ENCODE measurements at regions not wholly inside any gene's neighbourhood (a gene's known extent, or its start where the extent isn't known, plus 50 kb on each side); places are given as distances from the start of the nearest gene placed in this dataset.
"Not testable (repeated sequence)": the region's sequence is repeated elsewhere in the genome, so short reads cannot be mapped to it uniquely, and the experiment has no call there.

GRCh38 chr5:87780831-87781760 lies 368.4 kb upstream of the CCNH start:
- no peak overlapping the region for H3K27ac ChIP-seq (ENCODE audit: low read length)
- peak; percentile 66 to 71 for DNase-seq
- H3K4me3 ChIP-seq (ENCODE audit: low read length) = no peak overlapping the region
- H3K4me1 ChIP-seq (ENCODE audit: control insufficient read depth, insufficient read depth, low read length) = no peaks in the 10 kb centered on the region
- WGBS (ENCODE audit: insufficient coverage, low lambda C conversion rate) = 25% methylated on average over 2 of the region's 13 CpGs
- H3K27me3 ChIP-seq (ENCODE audit: control insufficient read depth, insufficient read depth, low read length) = peaks cover 17% of the 10 kb centered on the region
- no peaks in the 10 kb centered on the region for H3K36me3 ChIP-seq (ENCODE audit: control insufficient read depth, insufficient read depth, low read length)
- no peaks in the 10 kb centered on the region for H3K9me3 ChIP-seq (ENCODE audit: control insufficient read depth, low read depth, low read length)

- no peaks in the 10 kb centered on the region for H3K9me3 ChIP-seq (ENCODE audit: control insufficient read depth, low read depth, low read length)
- no CpG with 5 or more reads among the region's 1 CpG for WGBS (ENCODE audit: insufficient coverage, low lambda C conversion rate)
Observed at GRCh38 chr5:87778876-87779275, 366.1 kb upstream of the CCNH start.

GRCh38 chr5:87777877-87778276 lies 365.1 kb upstream of the CCNH start:
- H3K4me1 ChIP-seq (ENCODE audit: control insufficient read depth, insufficient read depth, low read length) = no peaks in the 10 kb centered on the region
- no peak for DNase-seq
- H3K36me3 ChIP-seq (ENCODE audit: control insufficient read depth, insufficient read depth, low read length) = no peaks in the 10 kb centered on the region
- H3K27me3 ChIP-seq (ENCODE audit: control insufficient read depth, insufficient read depth, low read length) = peaks cover 7% of the 10 kb centered on the region
- no peaks in the 10 kb centered on the region for H3K9me3 ChIP-seq (ENCODE audit: control insufficient read depth, low read depth, low read length)
- 86% methylated on average over 1 of the region's 1 CpG for WGBS (ENCODE audit: insufficient coverage, low lambda C conversion rate)
- H3K27ac ChIP-seq (ENCODE audit: low read length) = no peak overlapping the region
- H3K4me3 ChIP-seq (ENCODE audit: low read length) = no peak overlapping the region

More at GRCh38 chr5:87778876-87779275, 366.1 kb upstream of the CCNH start:
- Histone ChIP-seq H3K27ac (ENCODE audit: low read length) (no peak overlapping the region), H3K4me1 (ENCODE audit: control insufficient read depth, insufficient read depth, low read length) (no peaks in the 10 kb centered on the region), H3K36me3 (ENCODE audit: control insufficient read depth, insufficient read depth, low read length) (no peaks in the 10 kb centered on the region), H3K4me3 (ENCODE audit: low read length) (no peak overlapping the region), H3K27me3 (ENCODE audit: control insufficient read depth, insufficient read depth, low read length) (peaks cover 11% of the 10 kb centered on the region)
- no peak for DNase-seq

- Histone ChIP-seq H3K4me1 (ENCODE audit: control insufficient read depth, insufficient read depth, low read length) (no peaks in the 10 kb centered on the region), H3K27me3 (ENCODE audit: control insufficient read depth, insufficient read depth, low read length) (peaks cover 4% of the 10 kb centered on the region), H3K4me3 (ENCODE audit: low read length) (no peak overlapping the region), H3K36me3 (ENCODE audit: control insufficient read depth, insufficient read depth, low read length) (no peaks in the 10 kb centered on the region), H3K27ac (ENCODE audit: low read length) (no peak overlapping the region), H3K9me3 (ENCODE audit: control insufficient read depth, low read depth, low read length) (no peaks in the 10 kb centered on the region)
- no peak for DNase-seq
- 93% methylated on average over 3 of the region's 3 CpGs for WGBS (ENCODE audit: insufficient coverage, low lambda C conversion rate)
Observed at GRCh38 chr5:87776785-87777184, 364.1 kb upstream of the CCNH start.

- H3K27ac ChIP-seq (ENCODE audit: low read length) = not testable (repeated sequence)
- no CpG with 5 or more reads among the region's 7 CpGs for WGBS (ENCODE audit: insufficient coverage, low lambda C conversion rate)
Observed at GRCh38 chr5:87776302-87776701, 363.6 kb upstream of the CCNH start.

GRCh38 chr5:87775228-87775627 lies 362.5 kb upstream of the CCNH start:
- no peak for DNase-seq
- H3K4me1 ChIP-seq (ENCODE audit: control insufficient read depth, insufficient read depth, low read length) = no peaks in the 10 kb centered on the region
- no peak overlapping the region for H3K4me3 ChIP-seq (ENCODE audit: low read length)
- no peaks in the 10 kb centered on the region for H3K9me3 ChIP-seq (ENCODE audit: control insufficient read depth, low read depth, low read length)
- H3K36me3 ChIP-seq (ENCODE audit: control insufficient read depth, insufficient read depth, low read length) = no peaks in the 10 kb centered on the region
- 100% methylated on average over 1 of the region's 2 CpGs for WGBS (ENCODE audit: insufficient coverage, low lambda C conversion rate)
- H3K27me3 ChIP-seq (ENCODE audit: control insufficient read depth, insufficient read depth, low read length) = peaks cover 8% of the 10 kb centered on the region
- no peak overlapping the region for H3K27ac ChIP-seq (ENCODE audit: low read length)

More at GRCh38 chr5:87776302-87776701, 363.6 kb upstream of the CCNH start:
- not testable (repeated sequence) for H3K4me1 ChIP-seq (ENCODE audit: control insufficient read depth, insufficient read depth, low read length); DNase-seq; H3K27me3 ChIP-seq (ENCODE audit: control insufficient read depth, insufficient read depth, low read length); H3K36me3 ChIP-seq (ENCODE audit: control insufficient read depth, insufficient read depth, low read length); H3K4me3 ChIP-seq (ENCODE audit: low read length); H3K9me3 ChIP-seq (ENCODE audit: control insufficient read depth, low read depth, low read length)

- DNase-seq = no peak
- no CpG with 5 or more reads among the region's 1 CpG for WGBS (ENCODE audit: insufficient coverage, low lambda C conversion rate)
- Histone ChIP-seq H3K36me3 (ENCODE audit: control insufficient read depth, insufficient read depth, low read length) (no peaks in the 10 kb centered on the region), H3K4me1 (ENCODE audit: control insufficient read depth, insufficient read depth, low read length) (no peaks in the 10 kb centered on the region), H3K27me3 (ENCODE audit: control insufficient read depth, insufficient read depth, low read length) (peaks cover 11% of the 10 kb centered on the region), H3K9me3 (ENCODE audit: control insufficient read depth, low read depth, low read length) (no peaks in the 10 kb centered on the region), H3K4me3 (ENCODE audit: low read length) (no peak overlapping the region), H3K27ac (ENCODE audit: low read length) (no peak overlapping the region)
Observed at GRCh38 chr5:87774804-87775203, 362.1 kb upstream of the CCNH start.

GRCh38 chr5:87770601-87771121 lies 357.9 kb upstream of the CCNH start:
- no peaks in the 10 kb centered on the region for H3K4me1 ChIP-seq (ENCODE audit: control insufficient read depth, insufficient read depth, low read length)
- no peak for DNase-seq
- no peaks in the 10 kb centered on the region for H3K36me3 ChIP-seq (ENCODE audit: control insufficient read depth, insufficient read depth, low read length)
- no peak overlapping the region for H3K4me3 ChIP-seq (ENCODE audit: low read length)
- H3K27ac ChIP-seq (ENCODE audit: low read length) = no peak overlapping the region
- peaks cover 11% of the 10 kb centered on the region for H3K27me3 ChIP-seq (ENCODE audit: control insufficient read depth, insufficient read depth, low read length)
- no peaks in the 10 kb centered on the region for H3K9me3 ChIP-seq (ENCODE audit: control insufficient read depth, low read depth, low read length)
- WGBS (ENCODE audit: insufficient coverage, low lambda C conversion rate) = no CpG with 5 or more reads among the region's 16 CpGs

- Histone ChIP-seq H3K36me3 (ENCODE audit: control insufficient read depth, insufficient read depth, low read length) (no peaks in the 10 kb centered on the region), H3K27me3 (ENCODE audit: control insufficient read depth, insufficient read depth, low read length) (peaks cover 11% of the 10 kb centered on the region), H3K4me1 (ENCODE audit: control insufficient read depth, insufficient read depth, low read length) (no peaks in the 10 kb centered on the region), H3K27ac (ENCODE audit: low read length) (no peak overlapping the region), H3K9me3 (ENCODE audit: control insufficient read depth, low read depth, low read length) (no peaks in the 10 kb centered on the region), H3K4me3 (ENCODE audit: low read length) (no peak overlapping the region)
- no peak for DNase-seq
- 84% methylated on average over 3 of the region's 8 CpGs for WGBS (ENCODE audit: insufficient coverage, low lambda C conversion rate)
Observed at GRCh38 chr5:87770016-87770570, 357.4 kb upstream of the CCNH start.

- Histone ChIP-seq H3K4me1 (ENCODE audit: control insufficient read depth, insufficient read depth, low read length) (no peaks in the 10 kb centered on the region), H3K4me3 (ENCODE audit: low read length) (no peak overlapping the region), H3K36me3 (ENCODE audit: control insufficient read depth, insufficient read depth, low read length) (no peaks in the 10 kb centered on the region), H3K27ac (ENCODE audit: low read length) (no peak overlapping the region), H3K27me3 (ENCODE audit: control insufficient read depth, insufficient read depth, low read length) (peaks cover 11% of the 10 kb centered on the region), H3K9me3 (ENCODE audit: control insufficient read depth, low read depth, low read length) (no peaks in the 10 kb centered on the region)
- no peak for DNase-seq
- 100% methylated on average over 1 of the region's 2 CpGs for WGBS (ENCODE audit: insufficient coverage, low lambda C conversion rate)
Observed at GRCh38 chr5:87769157-87769556, 356.4 kb upstream of the CCNH start.
